ENCODE measurements at regions not wholly inside any gene's neighbourhood (a gene's known extent, or its start where the extent isn't known, plus 50 kb on each side); places are given as distances from the start of the nearest gene placed in this dataset.

DNA sequence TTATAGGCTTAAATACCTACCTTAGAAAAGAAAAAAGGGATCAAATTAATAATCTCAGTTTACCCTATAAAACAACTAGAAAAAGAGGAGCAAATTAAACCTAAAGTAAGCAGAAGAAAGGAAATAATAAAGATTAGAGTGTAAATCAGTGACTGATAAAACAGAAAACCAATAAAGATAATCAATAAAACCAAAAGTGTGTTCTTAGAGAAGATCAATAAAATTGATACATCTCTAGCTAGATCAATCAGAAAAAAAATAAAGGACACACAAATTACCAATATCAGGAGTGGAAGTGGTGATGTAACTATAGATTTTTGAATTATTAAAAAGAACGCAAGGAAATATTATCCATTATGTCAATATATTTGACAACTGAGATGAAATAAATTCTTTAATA lies 69.2 kb upstream of the NAMPT start:
- no peak overlapping the region for H3K27ac ChIP-seq
- TF ChIP-seq POLR2A (IDR thresholded peaks at IDR 0.05) (no peak), POLR2AphosphoS5 (IDR thresholded peaks at IDR 0.05) (no peak)
- TF ChIP-seq, protein P1, sequence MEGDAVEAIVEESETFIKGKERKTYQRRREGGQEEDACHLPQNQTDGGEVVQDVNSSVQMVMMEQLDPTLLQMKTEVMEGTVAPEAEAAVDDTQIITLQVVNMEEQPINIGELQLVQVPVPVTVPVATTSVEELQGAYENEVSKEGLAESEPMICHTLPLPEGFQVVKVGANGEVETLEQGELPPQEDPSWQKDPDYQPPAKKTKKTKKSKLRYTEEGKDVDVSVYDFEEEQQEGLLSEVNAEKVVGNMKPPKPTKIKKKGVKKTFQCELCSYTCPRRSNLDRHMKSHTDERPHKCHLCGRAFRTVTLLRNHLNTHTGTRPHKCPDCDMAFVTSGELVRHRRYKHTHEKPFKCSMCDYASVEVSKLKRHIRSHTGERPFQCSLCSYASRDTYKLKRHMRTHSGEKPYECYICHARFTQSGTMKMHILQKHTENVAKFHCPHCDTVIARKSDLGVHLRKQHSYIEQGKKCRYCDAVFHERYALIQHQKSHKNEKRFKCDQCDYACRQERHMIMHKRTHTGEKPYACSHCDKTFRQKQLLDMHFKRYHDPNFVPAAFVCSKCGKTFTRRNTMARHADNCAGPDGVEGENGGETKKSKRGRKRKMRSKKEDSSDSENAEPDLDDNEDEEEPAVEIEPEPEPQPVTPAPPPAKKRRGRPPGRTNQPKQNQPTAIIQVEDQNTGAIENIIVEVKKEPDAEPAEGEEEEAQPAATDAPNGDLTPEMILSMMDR (IDR thresholded peaks at IDR 0.05), result no peak
- no peaks in the 10 kb centered on the region for H3K27me3 ChIP-seq
- peaks cover 4 to 10% of the 10 kb centered on the region in 2 donors for H3K9me3 ChIP-seq
- H3K4me1 ChIP-seq, result no peaks in the 10 kb centered on the region
- intact Hi-C loops (cut with DNase I; ENCODE audit: low total_unique reads), result no loop called here
- no peaks in the 10 kb centered on the region for H3K36me3 ChIP-seq
- H3K4me3 ChIP-seq, result no peak overlapping the region
- no peak for DNase-seq (ENCODE audit: low spot score in 2 of 2)

DNA sequence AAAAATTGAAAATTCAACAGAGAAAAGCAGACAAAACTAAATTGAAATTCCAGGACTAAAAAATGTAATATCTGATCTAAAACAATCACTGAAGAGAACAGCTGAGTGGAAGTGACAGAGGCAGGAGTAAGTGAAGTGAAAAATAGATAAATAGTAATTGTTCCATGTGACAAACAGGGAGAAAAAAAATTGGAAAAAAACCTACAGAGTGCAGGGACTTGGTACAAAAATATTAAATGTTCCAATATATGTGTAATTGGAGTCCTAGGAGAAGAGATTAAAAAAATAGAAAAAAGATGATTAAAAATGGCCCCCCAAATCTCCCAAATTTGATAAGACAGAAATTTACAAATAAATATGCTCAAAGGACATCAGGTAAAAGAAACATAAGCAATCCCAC lies 63.4 kb upstream of the NAMPT start:
- TF ChIP-seq, protein P1 (IDR thresholded peaks at IDR 0.05), result no peak
- no peak for TF ChIP-seq POLR2AphosphoS5 (IDR thresholded peaks at IDR 0.05)
- no peak for TF ChIP-seq POLR2A (IDR thresholded peaks at IDR 0.05)
- Histone ChIP-seq H3K4me3 (no peak overlapping the region), H3K4me1 (no peaks in the 10 kb centered on the region), H3K9me3 (peaks cover 4 to 17% of the 10 kb centered on the region in 2 donors), H3K27ac (no peak overlapping the region), H3K27me3 (no peaks in the 10 kb centered on the region), H3K36me3 (no peaks in the 10 kb centered on the region)
- DNase-seq (ENCODE audit: low spot score in 2 of 2), result no peak
- intact Hi-C loops (cut with DNase I; ENCODE audit: low total_unique reads), result no loop called here

DNA sequence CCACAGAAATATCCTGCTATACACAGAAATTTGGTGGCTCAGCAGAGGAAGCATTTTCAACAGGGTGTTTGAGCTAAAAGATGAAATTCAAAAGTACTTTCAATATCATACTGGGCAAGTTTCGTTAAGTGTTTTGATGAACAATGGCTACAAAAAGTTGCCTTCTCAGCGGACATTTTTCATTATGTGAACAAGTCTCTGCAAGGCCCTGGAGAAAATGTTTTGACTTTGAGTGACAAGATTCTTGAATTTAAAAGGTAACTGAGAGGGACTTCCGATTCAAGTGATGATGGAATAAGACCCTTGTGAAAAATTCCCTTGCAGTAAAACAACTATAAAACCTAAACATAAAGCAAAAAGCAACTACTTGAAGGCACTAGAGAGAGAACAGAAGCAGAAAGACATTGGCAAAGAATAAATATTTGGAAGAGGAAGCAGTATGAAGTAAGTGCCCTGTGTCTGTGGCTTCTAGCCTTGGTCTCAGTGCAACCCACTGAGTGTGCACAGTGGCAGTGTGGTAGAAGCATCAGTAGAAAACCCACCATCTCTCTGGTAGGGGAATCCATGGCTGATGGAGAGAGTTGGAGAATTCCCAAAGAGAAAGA lies 62.5 kb upstream of the NAMPT start:
- intact Hi-C loops (cut with DNase I; ENCODE audit: low total_unique reads), result no loop called here
- no peak overlapping the region for H3K27ac ChIP-seq

DNA sequence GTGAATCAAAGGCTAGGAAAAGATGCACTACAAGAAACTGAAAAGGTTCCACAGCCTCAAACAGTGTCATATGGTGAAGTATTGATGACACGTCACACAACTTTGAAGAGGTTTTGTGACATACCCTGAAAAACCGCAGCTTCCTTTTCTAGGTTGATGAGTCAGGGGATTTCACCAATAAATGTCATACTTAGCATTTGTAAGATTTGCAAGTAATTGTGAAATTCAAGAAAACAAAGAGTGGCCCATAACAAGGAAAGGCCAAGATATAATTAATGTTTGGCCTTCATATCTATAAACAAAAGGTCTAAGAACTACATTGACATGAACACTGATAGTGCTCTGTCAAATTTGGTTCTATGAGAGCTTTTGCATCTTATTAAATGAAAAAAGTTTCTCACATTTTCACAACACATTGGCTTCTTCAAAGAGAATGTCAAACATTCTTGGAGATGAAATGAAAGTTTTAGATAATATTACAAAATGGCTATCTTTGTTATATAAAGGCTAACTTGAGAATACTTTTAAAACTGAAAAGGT lies 62.0 kb upstream of the NAMPT start:
- intact Hi-C loops (cut with DNase I; ENCODE audit: low total_unique reads), result no loop called here

More for the DNA sequence above, 62.5 kb upstream of the NAMPT start:
- no peak for DNase-seq (ENCODE audit: low spot score in 2 of 2)
- peaks cover 4 to 26% of the 10 kb centered on the region in 2 donors for H3K9me3 ChIP-seq
- no peak for TF ChIP-seq POLR2AphosphoS5 (IDR thresholded peaks at IDR 0.05)
- TF ChIP-seq, protein P1 (IDR thresholded peaks at IDR 0.05), result no peak
- no peak for TF ChIP-seq POLR2A (IDR thresholded peaks at IDR 0.05)
- H3K4me1 ChIP-seq, result no peaks in the 10 kb centered on the region
- H3K36me3 ChIP-seq, result no peaks in the 10 kb centered on the region
- no peak overlapping the region for H3K4me3 ChIP-seq
- H3K27me3 ChIP-seq, result no peaks in the 10 kb centered on the region

DNA sequence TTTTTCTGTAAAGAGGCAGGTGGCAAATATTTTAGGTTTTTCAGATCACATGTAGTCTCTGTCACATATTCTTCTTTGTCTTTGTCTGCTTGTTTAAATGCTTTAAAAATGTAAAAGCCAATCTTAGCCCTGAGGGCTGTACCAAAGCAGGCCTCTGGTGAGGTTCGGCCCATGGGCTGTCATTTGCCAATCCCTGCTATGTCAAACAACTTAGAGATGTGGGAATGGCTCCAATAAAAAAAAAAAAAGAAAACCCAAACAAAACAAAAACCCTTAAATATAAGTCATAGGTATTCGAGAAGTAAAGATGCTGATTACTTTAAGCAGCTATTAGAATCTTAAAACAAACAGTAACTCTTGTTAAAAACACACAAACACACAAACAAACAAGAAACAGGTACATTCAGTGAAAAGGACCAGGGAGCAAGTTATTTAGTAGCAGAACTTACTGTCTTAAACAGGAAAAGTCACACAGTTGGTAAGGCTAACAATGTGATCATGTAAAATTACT lies 61.4 kb upstream of the NAMPT start:
- H3K4me3 ChIP-seq, result no peak overlapping the region
- no peaks in the 10 kb centered on the region for H3K4me1 ChIP-seq
- no peaks in the 10 kb centered on the region for H3K27me3 ChIP-seq
- no peak for DNase-seq (ENCODE audit: low spot score in 2 of 2)
- peaks cover 6 to 37% of the 10 kb centered on the region in 2 donors for H3K9me3 ChIP-seq
- intact Hi-C loops (cut with DNase I; ENCODE audit: low total_unique reads), result no loop called here
- TF ChIP-seq POLR2AphosphoS5 (IDR thresholded peaks at IDR 0.05) (no peak), POLR2A (IDR thresholded peaks at IDR 0.05) (no peak)
- TF ChIP-seq, protein P1 (IDR thresholded peaks at IDR 0.05), result no peak
- H3K27ac ChIP-seq, result no peak overlapping the region
- no peaks in the 10 kb centered on the region for H3K36me3 ChIP-seq

More for the DNA sequence above, 62.0 kb upstream of the NAMPT start:
- no peak overlapping the region for H3K4me3 ChIP-seq
- peaks cover 4 to 32% of the 10 kb centered on the region in 2 donors for H3K9me3 ChIP-seq
- H3K36me3 ChIP-seq, result no peaks in the 10 kb centered on the region
- no peak overlapping the region for H3K27ac ChIP-seq
- no peaks in the 10 kb centered on the region for H3K4me1 ChIP-seq
- no peak for DNase-seq (ENCODE audit: low spot score in 2 of 2)
- TF ChIP-seq POLR2A (IDR thresholded peaks at IDR 0.05) (no peak), POLR2AphosphoS5 (IDR thresholded peaks at IDR 0.05) (no peak)
- TF ChIP-seq, protein P1 (IDR thresholded peaks at IDR 0.05), result no peak
- H3K27me3 ChIP-seq, result no peaks in the 10 kb centered on the region

Measured in breast epithelium (tissue), 4 donors.